Neural cell (in vitro differentiated cells): ENCODE measurements at regions not wholly inside any gene's neighbourhood (a gene's known extent, or its start where the extent isn't known, plus 50 kb on each side); places are given as distances from the start of the nearest gene placed in this dataset.

ENCODE experiments used
- H2AFZ ChIP-seq: fragments of 200-600, 300-800 bp; sonication (generic), shearing (Covaris generic); 2 replicates; pipeline ENCODE4 v1.6.0; 2014; ENCODE audit warnings: low read depth, mild to moderate bottlenecking, antibody characterized with exemption, low read length, moderate library complexity
- H3F3A ChIP-seq: fragments of 200-600 bp; shearing (Covaris generic); 2 replicates; pipeline ENCODE4 v1.6.1; 2016; ENCODE audit warnings: mild to moderate bottlenecking, moderate library complexity, mixed read lengths, antibody characterized with exemption, low read length; ENCODE audit not compliant: insufficient read depth, poor library complexity, severe bottlenecking
- H3K27ac ChIP-seq: fragments of 200-600, 300-800 bp; sonication (generic), shearing (Covaris generic); 2 replicates; pipeline ENCODE4 v1.5.1; 2014; ENCODE audit warnings: mild to moderate bottlenecking, low read length, moderate library complexity
- H3K27me3 ChIP-seq: fragments of 300-800, 200-600 bp; sonication (generic), shearing (Covaris generic); 2 replicates; pipeline ENCODE4 v1.6.0; 2014; ENCODE audit warnings: mild to moderate bottlenecking, low read depth, low read length, moderate library complexity; ENCODE audit not compliant: insufficient read depth
- H3K36me3 ChIP-seq: fragments of 300-800, 200-600 bp; sonication (generic), shearing (Covaris generic); 2 replicates; pipeline ENCODE4 v1.5.1; 2014; ENCODE audit warnings: mild to moderate bottlenecking, antibody characterized with exemption, low read length, moderate library complexity; ENCODE audit not compliant: insufficient read depth
- H3K4me2 ChIP-seq: fragments of 300-800, 200-600 bp; sonication (generic), shearing (Covaris generic); 2 replicates; pipeline ENCODE4 v1.6.0; 2014; ENCODE audit warnings: mild to moderate bottlenecking, low read length
- H3K4me3 ChIP-seq: fragments of 300-800, 200-600 bp; sonication (generic), shearing (Covaris generic); 2 replicates; pipeline ENCODE4 v1.5.1; 2014; ENCODE audit warnings: mild to moderate bottlenecking, low read length, moderate library complexity
- H3K79me2 ChIP-seq: fragments of 200-600 bp; shearing (Covaris generic); replicated peaks from 2 replicates; pipeline ENCODE4 v1.6.0; 2014; ENCODE audit warnings: mild to moderate bottlenecking, low read length, moderate library complexity; ENCODE audit not compliant: insufficient read depth
- H3K9ac ChIP-seq: fragments of 300-800, 200-600 bp; sonication (generic), shearing (Covaris generic); 2 replicates; pipeline ENCODE4 v1.6.1; 2016; ENCODE audit warnings: mild to moderate bottlenecking, low read length, mixed read lengths
- H3K9me2 ChIP-seq: fragments of 200-600 bp; shearing (Covaris generic); 2 replicates; pipeline ENCODE4 v1.6.1; 2016; ENCODE audit warnings: mild to moderate bottlenecking, low read length, mixed read lengths; ENCODE audit not compliant: insufficient read depth
- H3K9me3 ChIP-seq: fragments of 200-600, 300-800 bp; sonication (generic), shearing (Covaris generic); 2 replicates; pipeline ENCODE4 v1.6.1; 2016; ENCODE audit warnings: mild to moderate bottlenecking, mixed run types, low read length, moderate library complexity, mixed read lengths
- H4K20me1 ChIP-seq: fragments of 200-600 bp; shearing (Covaris generic); 2 replicates; pipeline ENCODE4 v1.6.1; 2016; ENCODE audit warnings: mild to moderate bottlenecking, mixed run types; ENCODE audit not compliant: insufficient read depth
- EP300 ChIP-seq: fragments of 450-650 bp; conservative IDR thresholded peaks from 2 replicates; pipeline ENCODE4 v1.6.1; 2014; ENCODE audit warnings: antibody characterized with exemption, mild to moderate bottlenecking, moderate library complexity; ENCODE audit not compliant: poor library complexity, severe bottlenecking
- EZH2 ChIP-seq: fragments of 200-600, 300-800 bp; shearing (Covaris generic), sonication (generic); IDR thresholded peaks from 2 replicates; pipeline ENCODE4 v1.6.1; 2014; ENCODE audit warnings: antibody characterized with exemption, low read length, borderline replicate concordance, mild to moderate bottlenecking; ENCODE audit not compliant: insufficient read depth, poor library complexity, severe bottlenecking
- MXI1 ChIP-seq: fragments of 450-650 bp; conservative IDR thresholded peaks from 2 replicates; pipeline ENCODE4 v1.6.1; 2014; ENCODE audit warnings: antibody characterized with exemption, mild to moderate bottlenecking; ENCODE audit not compliant: poor library complexity, severe bottlenecking
- POLR2AphosphoS5 ChIP-seq: IDR thresholded peaks from 2 replicates; pipeline ENCODE4 v1.6.1; 2012
- RAD21 ChIP-seq: fragments of 450-650 bp; conservative IDR thresholded peaks from 2 replicates; pipeline ENCODE4 v1.6.1; 2014; ENCODE audit warnings: antibody characterized with exemption, mild to moderate bottlenecking, moderate library complexity
- SMC3 ChIP-seq: fragments of 450-650 bp; conservative IDR thresholded peaks from 2 replicates; pipeline ENCODE4 v1.6.1; 2014; ENCODE audit warnings: antibody characterized with exemption, mild to moderate bottlenecking, moderate library complexity; ENCODE audit not compliant: poor library complexity
- TAF1 ChIP-seq: IDR thresholded peaks from 2 replicates; pipeline ENCODE4 v1.6.1; 2012; ENCODE audit warnings: low read depth
- TF ChIP-seq, protein P1 (sequence below): fragments of 450-650 bp; IDR thresholded peaks from 2 replicates; pipeline ENCODE4 v1.5.1; 2014; ENCODE audit warnings: antibody characterized with exemption, mild to moderate bottlenecking, moderate library complexity; ENCODE audit not compliant: poor library complexity, severe bottlenecking
- TF ChIP-seq, protein P2 (sequence below): IDR thresholded peaks from 2 replicates; pipeline ENCODE4 v1.6.1; 2012; ENCODE audit warnings: borderline replicate concordance

DNA sequence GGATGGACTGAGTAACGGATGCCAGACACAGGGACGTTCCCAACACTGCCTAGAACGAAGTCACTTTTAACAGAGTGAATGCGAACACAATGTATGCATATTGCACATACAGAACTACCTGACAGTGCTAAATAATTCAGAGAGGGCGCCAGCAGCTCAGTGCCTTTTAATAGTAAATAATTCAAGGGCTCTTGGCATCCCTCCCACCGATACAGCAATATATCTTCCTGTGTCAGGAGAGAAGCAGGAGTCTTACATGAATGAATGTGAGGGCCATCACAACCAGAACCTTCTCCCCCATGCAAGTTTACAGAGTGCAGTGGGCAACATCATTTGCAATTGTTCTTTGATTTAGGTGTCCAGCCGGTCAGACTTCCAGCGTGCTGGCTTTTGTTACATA lies 88.4 kb upstream of the KCNG1 start:
- no peaks in the 10 kb centered on the region for H4K20me1 ChIP-seq
- H3K27ac ChIP-seq: no peak overlapping the region
- H3F3A ChIP-seq: peaks cover 4% of the 10 kb centered on the region
- H2AFZ ChIP-seq: no peak overlapping the region
- no peaks in the 10 kb centered on the region for H3K9me3 ChIP-seq
- no peaks in the 10 kb centered on the region for H3K79me2 ChIP-seq
- no peaks in the 10 kb centered on the region for H3K27me3 ChIP-seq
- no peak overlapping the region for H3K4me2 ChIP-seq
- no peak overlapping the region for H3K9ac ChIP-seq
- TF ChIP-seq, protein P1, sequence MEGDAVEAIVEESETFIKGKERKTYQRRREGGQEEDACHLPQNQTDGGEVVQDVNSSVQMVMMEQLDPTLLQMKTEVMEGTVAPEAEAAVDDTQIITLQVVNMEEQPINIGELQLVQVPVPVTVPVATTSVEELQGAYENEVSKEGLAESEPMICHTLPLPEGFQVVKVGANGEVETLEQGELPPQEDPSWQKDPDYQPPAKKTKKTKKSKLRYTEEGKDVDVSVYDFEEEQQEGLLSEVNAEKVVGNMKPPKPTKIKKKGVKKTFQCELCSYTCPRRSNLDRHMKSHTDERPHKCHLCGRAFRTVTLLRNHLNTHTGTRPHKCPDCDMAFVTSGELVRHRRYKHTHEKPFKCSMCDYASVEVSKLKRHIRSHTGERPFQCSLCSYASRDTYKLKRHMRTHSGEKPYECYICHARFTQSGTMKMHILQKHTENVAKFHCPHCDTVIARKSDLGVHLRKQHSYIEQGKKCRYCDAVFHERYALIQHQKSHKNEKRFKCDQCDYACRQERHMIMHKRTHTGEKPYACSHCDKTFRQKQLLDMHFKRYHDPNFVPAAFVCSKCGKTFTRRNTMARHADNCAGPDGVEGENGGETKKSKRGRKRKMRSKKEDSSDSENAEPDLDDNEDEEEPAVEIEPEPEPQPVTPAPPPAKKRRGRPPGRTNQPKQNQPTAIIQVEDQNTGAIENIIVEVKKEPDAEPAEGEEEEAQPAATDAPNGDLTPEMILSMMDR: no peak
- TF ChIP-seq EZH2 (no peak), RAD21 (peak; percentile 28), EP300 (no peak), POLR2AphosphoS5 (no peak), MXI1 (no peak), TAF1 (no peak), SMC3 (peak; percentile 16)
- TF ChIP-seq, protein P2, sequence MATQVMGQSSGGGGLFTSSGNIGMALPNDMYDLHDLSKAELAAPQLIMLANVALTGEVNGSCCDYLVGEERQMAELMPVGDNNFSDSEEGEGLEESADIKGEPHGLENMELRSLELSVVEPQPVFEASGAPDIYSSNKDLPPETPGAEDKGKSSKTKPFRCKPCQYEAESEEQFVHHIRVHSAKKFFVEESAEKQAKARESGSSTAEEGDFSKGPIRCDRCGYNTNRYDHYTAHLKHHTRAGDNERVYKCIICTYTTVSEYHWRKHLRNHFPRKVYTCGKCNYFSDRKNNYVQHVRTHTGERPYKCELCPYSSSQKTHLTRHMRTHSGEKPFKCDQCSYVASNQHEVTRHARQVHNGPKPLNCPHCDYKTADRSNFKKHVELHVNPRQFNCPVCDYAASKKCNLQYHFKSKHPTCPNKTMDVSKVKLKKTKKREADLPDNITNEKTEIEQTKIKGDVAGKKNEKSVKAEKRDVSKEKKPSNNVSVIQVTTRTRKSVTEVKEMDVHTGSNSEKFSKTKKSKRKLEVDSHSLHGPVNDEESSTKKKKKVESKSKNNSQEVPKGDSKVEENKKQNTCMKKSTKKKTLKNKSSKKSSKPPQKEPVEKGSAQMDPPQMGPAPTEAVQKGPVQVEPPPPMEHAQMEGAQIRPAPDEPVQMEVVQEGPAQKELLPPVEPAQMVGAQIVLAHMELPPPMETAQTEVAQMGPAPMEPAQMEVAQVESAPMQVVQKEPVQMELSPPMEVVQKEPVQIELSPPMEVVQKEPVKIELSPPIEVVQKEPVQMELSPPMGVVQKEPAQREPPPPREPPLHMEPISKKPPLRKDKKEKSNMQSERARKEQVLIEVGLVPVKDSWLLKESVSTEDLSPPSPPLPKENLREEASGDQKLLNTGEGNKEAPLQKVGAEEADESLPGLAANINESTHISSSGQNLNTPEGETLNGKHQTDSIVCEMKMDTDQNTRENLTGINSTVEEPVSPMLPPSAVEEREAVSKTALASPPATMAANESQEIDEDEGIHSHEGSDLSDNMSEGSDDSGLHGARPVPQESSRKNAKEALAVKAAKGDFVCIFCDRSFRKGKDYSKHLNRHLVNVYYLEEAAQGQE: no peak
- no peaks in the 10 kb centered on the region for H3K36me3 ChIP-seq
- no peaks in the 10 kb centered on the region for H3K9me2 ChIP-seq
- no peak overlapping the region for H3K4me3 ChIP-seq

DNA sequence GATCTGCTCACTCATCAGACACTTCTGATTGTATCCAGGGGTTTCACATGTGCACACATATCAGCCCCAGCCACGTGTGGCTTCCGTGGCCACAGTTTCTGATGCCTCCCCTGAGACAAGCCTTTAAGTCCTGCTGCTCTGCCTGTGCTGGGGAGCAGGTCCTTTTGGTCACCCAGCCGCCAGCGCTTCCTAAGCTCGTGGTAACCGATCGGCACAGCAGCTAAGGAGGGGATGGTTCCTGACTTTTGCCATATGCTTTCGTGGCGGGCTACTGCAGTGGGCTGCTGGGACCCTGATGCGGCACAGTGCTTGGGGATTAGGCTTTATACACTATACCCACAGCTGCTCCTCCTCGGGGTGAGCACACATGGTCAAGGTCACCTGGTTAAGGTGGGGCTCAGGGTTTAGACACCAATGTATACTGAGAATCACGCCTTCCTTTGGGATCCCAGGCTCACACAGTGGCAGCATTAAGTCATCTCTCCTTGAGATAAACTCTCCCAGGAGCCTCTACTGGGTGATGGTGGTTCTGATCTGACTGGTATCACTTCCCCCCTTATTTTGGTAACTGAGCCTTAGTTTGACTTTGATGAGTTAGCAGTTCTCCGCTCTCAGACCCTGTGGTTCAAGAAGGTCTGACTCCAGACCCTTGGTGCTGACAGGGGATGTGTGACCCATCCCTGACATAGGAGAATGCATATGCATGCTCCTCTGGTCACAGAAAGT lies 85.9 kb upstream of the KCNG1 start:
- Histone ChIP-seq H3K9me2 (no peaks in the 10 kb centered on the region), H3K4me3 (no peak overlapping the region), H3K9me3 (no peaks in the 10 kb centered on the region), H3F3A (peaks cover 4% of the 10 kb centered on the region), H3K27ac (no peak overlapping the region), H3K79me2 (no peaks in the 10 kb centered on the region), H3K36me3 (no peaks in the 10 kb centered on the region), H2AFZ (no peak overlapping the region), H3K4me2 (no peak overlapping the region), H3K9ac (no peak overlapping the region), H3K27me3 (no peaks in the 10 kb centered on the region), H4K20me1 (no peaks in the 10 kb centered on the region)
- no peak for TF ChIP-seq RAD21
- TF ChIP-seq EZH2: no peak
- TF ChIP-seq, protein P1: no peak
- TF ChIP-seq EP300: no peak
- no peak for TF ChIP-seq TAF1
